ENCODE measurements at regions not wholly inside any gene's neighbourhood (a gene's known extent, or its start where the extent isn't known, plus 50 kb on each side); places are given as distances from the start of the nearest gene placed in this dataset.
"Not testable (repeated sequence)": the region's sequence is repeated elsewhere in the genome, so short reads cannot be mapped to it uniquely, and the experiment has no call there.

GRCh38 chr3:5051772-5052171, 70.3 kb upstream of the ARL8B start:
- Histone ChIP-seq H2AFZ (ENCODE audit: low read depth, low read length) (no peak overlapping the region), H3K27me3 (ENCODE audit: low read depth, low read length) (peaks cover 30% of the 10 kb centered on the region), H3K79me2 (ENCODE audit: low read length) (no peaks in the 10 kb centered on the region), H3K9ac (ENCODE audit: low read length) (no peak overlapping the region), H3K4me3 (ENCODE audit: low read length) (no peak overlapping the region), H3K9me3 (ENCODE audit: insufficient read depth, low read length) (peaks cover 15% of the 10 kb centered on the region; the same call in 1 of the 2 replicates), H3K27ac (ENCODE audit: low read length) (no peak overlapping the region), H3K4me1 (ENCODE audit: low read length) (peaks cover 30% of the 10 kb centered on the region), H3K36me3 (replicated peaks; ENCODE audit: low read depth, low read length) (peaks cover 3% of the 10 kb centered on the region), H4K20me1 (ENCODE audit: insufficient read depth, low read length) (no peaks in the 10 kb centered on the region), H3K4me2 (ENCODE audit: low read length) (no peak overlapping the region)
- TF ChIP-seq, protein P1, sequence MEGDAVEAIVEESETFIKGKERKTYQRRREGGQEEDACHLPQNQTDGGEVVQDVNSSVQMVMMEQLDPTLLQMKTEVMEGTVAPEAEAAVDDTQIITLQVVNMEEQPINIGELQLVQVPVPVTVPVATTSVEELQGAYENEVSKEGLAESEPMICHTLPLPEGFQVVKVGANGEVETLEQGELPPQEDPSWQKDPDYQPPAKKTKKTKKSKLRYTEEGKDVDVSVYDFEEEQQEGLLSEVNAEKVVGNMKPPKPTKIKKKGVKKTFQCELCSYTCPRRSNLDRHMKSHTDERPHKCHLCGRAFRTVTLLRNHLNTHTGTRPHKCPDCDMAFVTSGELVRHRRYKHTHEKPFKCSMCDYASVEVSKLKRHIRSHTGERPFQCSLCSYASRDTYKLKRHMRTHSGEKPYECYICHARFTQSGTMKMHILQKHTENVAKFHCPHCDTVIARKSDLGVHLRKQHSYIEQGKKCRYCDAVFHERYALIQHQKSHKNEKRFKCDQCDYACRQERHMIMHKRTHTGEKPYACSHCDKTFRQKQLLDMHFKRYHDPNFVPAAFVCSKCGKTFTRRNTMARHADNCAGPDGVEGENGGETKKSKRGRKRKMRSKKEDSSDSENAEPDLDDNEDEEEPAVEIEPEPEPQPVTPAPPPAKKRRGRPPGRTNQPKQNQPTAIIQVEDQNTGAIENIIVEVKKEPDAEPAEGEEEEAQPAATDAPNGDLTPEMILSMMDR (IDR thresholded peaks at IDR 0.05; ENCODE audit: low read depth, low read length), result no peak
- TF ChIP-seq EZH2phosphoT487 (IDR thresholded peaks at IDR 0.05; ENCODE audit: low read depth), result no peak

- Histone ChIP-seq H3K79me2 (ENCODE audit: low read length) (no peaks in the 10 kb centered on the region), H2AFZ (ENCODE audit: low read depth, low read length) (no peak overlapping the region), H3K27ac (ENCODE audit: low read length) (no peak overlapping the region), H3K36me3 (replicated peaks; ENCODE audit: low read depth, low read length) (peaks cover 3% of the 10 kb centered on the region), H3K9me3 (ENCODE audit: insufficient read depth, low read length) (peaks cover 14% of the 10 kb centered on the region; the same call in 1 of the 2 replicates), H3K4me3 (ENCODE audit: low read length) (no peak overlapping the region), H3K27me3 (ENCODE audit: low read depth, low read length) (peaks cover 34% of the 10 kb centered on the region), H3K4me1 (ENCODE audit: low read length) (peaks cover 35% of the 10 kb centered on the region), H3K9ac (ENCODE audit: low read length) (no peak overlapping the region), H4K20me1 (ENCODE audit: insufficient read depth, low read length) (no peaks in the 10 kb centered on the region), H3K4me2 (ENCODE audit: low read length) (no peak overlapping the region)
- TF ChIP-seq, protein P1 (IDR thresholded peaks at IDR 0.05; ENCODE audit: low read depth, low read length), result no peak
- TF ChIP-seq EZH2phosphoT487 (IDR thresholded peaks at IDR 0.05; ENCODE audit: low read depth), result no peak
Observed at GRCh38 chr3:5052247-5052646, 69.8 kb upstream of the ARL8B start.

- no peak for TF ChIP-seq EZH2phosphoT487 (IDR thresholded peaks at IDR 0.05; ENCODE audit: low read depth)
- TF ChIP-seq, protein P1 (IDR thresholded peaks at IDR 0.05; ENCODE audit: low read depth, low read length), result no peak
- H3K4me1 ChIP-seq (ENCODE audit: low read length), result peaks cover 40% of the 10 kb centered on the region
- no peaks in the 10 kb centered on the region for H3K79me2 ChIP-seq (ENCODE audit: low read length)
- H3K27me3 ChIP-seq (ENCODE audit: low read depth, low read length), result peaks cover 39% of the 10 kb centered on the region
- H3K36me3 ChIP-seq (replicated peaks; ENCODE audit: low read depth, low read length), result no peaks in the 10 kb centered on the region
- no peaks in the 10 kb centered on the region for H4K20me1 ChIP-seq (ENCODE audit: insufficient read depth, low read length)
- no peak overlapping the region for H2AFZ ChIP-seq (ENCODE audit: low read depth, low read length)
- H3K4me3 ChIP-seq (ENCODE audit: low read length), result no peak overlapping the region
- no peak overlapping the region for H3K9ac ChIP-seq (ENCODE audit: low read length)
- H3K4me2 ChIP-seq (ENCODE audit: low read length), result no peak overlapping the region
- H3K9me3 ChIP-seq (ENCODE audit: insufficient read depth, low read length), result 0 out of 2 replicates have a peak, but pooled peaks cover 4% of the 10 kb centered on the region
- no peak overlapping the region for H3K27ac ChIP-seq (ENCODE audit: low read length)
Observed at GRCh38 chr3:5053021-5053831, 68.9 kb upstream of the ARL8B start.

- Histone ChIP-seq H3K36me3 (replicated peaks; ENCODE audit: low read depth, low read length) (no peaks in the 10 kb centered on the region), H4K20me1 (ENCODE audit: insufficient read depth, low read length) (no peaks in the 10 kb centered on the region), H3K9ac (ENCODE audit: low read length) (no peak overlapping the region), H3K27ac (ENCODE audit: low read length) (no peak overlapping the region), H3K79me2 (ENCODE audit: low read length) (no peaks in the 10 kb centered on the region), H3K9me3 (ENCODE audit: insufficient read depth, low read length) (no peaks in the 10 kb centered on the region), H3K4me1 (ENCODE audit: low read length) (peaks cover 40% of the 10 kb centered on the region), H2AFZ (ENCODE audit: low read depth, low read length) (no peak overlapping the region), H3K4me2 (ENCODE audit: low read length) (no peak overlapping the region), H3K4me3 (ENCODE audit: low read length) (no peak overlapping the region), H3K27me3 (ENCODE audit: low read depth, low read length) (peaks cover 43% of the 10 kb centered on the region)
- TF ChIP-seq, protein P1 (IDR thresholded peaks at IDR 0.05; ENCODE audit: low read depth, low read length), result no peak
- TF ChIP-seq EZH2phosphoT487 (IDR thresholded peaks at IDR 0.05; ENCODE audit: low read depth), result no peak
Observed at GRCh38 chr3:5054098-5054497, 68.0 kb upstream of the ARL8B start.

- H3K79me2 ChIP-seq (ENCODE audit: low read length); H4K20me1 ChIP-seq (ENCODE audit: insufficient read depth, low read length); H3K36me3 ChIP-seq (replicated peaks; ENCODE audit: low read depth, low read length); H3K9ac ChIP-seq (ENCODE audit: low read length); H2AFZ ChIP-seq (ENCODE audit: low read depth, low read length); H3K4me3 ChIP-seq (ENCODE audit: low read length); H3K9me3 ChIP-seq (ENCODE audit: insufficient read depth, low read length); H3K27ac ChIP-seq (ENCODE audit: low read length); H3K4me2 ChIP-seq (ENCODE audit: low read length): not testable (repeated sequence)
- peaks cover 42% of the 10 kb centered on the region for H3K27me3 ChIP-seq (ENCODE audit: low read depth, low read length)
- H3K4me1 ChIP-seq (ENCODE audit: low read length), result peaks cover 40% of the 10 kb centered on the region
Observed at GRCh38 chr3:5054579-5054978, 67.5 kb upstream of the ARL8B start.

All from OCI-LY3 (cell line).